Activated naive CD4-positive, alpha-beta T cell treated with anti-CD3 and anti-CD28 coated beads for 36 hours (primary cell): ENCODE measurements at regions not wholly inside any gene's neighbourhood (a gene's known extent, or its start where the extent isn't known, plus 50 kb on each side); places are given as distances from the start of the nearest gene placed in this dataset.

Experiments
- CTCF ChIA-PET: fragments of 350-600 bp; sonication (Branson Sonifier 250); formaldehyde crosslinking; loops from one replicate; lab custom pipeline; 2021; ENCODE audit warnings: antibody characterized with exemption; lab: Charles Lee
- DNase-seq: peaks from one replicate; pipeline ENCODE4 v3.0.0-alpha.2; 2020
- H3K27ac Mint-ChIP-seq: one replicate; pipeline ENCODE4 v1.8.0; 2021; ENCODE audit warnings: mild to moderate bottlenecking, mixed read lengths
- H3K27me3 Mint-ChIP-seq: one replicate; pipeline ENCODE4 v1.8.0; 2021; ENCODE audit warnings: low read depth, mixed read lengths
- H3K36me3 Mint-ChIP-seq: one replicate; pipeline ENCODE4 v1.8.0; 2021; ENCODE audit warnings: low read depth, mixed read lengths
- H3K4me1 Mint-ChIP-seq: one replicate; pipeline ENCODE4 v1.8.0; 2021; ENCODE audit warnings: low read depth, mixed read lengths
- H3K4me3 Mint-ChIP-seq: one replicate; pipeline ENCODE4 v1.8.0; 2021; ENCODE audit warnings: mild to moderate bottlenecking, moderate library complexity, mixed read lengths
- H3K9me3 Mint-ChIP-seq: one replicate; pipeline ENCODE4 v1.8.0; 2021; ENCODE audit warnings: mixed read lengths
- intact Hi-C: fragments of 100-400 bp; cut with micrococcal nuclease; formaldehyde crosslinking; loops from one replicate; pipeline ENCODE4 v1.15.1; 2023

DNA sequence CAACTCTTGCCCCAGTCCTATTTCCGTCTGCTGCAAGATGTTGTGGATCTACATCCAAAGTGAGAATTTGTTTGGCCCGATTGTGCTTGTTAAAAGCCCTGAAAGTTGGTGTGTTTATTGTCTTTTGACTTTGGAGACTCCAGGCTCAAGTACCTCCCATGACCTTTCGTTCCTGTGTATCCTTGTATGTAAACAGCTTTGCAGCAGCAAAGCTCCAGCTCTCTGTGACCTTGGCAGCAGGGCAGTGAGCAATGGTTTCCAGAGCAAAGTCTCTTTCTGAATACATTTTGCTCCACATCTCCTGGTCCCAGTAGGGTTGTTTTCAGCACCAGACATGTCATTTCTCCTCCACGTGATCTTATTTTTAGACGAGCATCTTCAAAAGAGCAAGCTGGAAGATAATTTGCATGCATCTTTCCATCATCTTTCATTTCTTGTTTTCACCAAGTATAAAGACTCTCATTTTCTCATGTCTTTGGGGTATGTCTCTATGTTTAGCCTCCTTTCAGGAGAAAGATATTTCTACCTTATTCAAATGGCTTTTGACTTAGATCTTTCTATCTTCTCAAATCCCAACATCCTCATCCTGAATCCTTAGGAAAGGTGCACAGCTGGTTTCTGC is 68.1 kb upstream of the ERCC6L2 start:
- H3K27me3 Mint-ChIP-seq = peaks cover 1% of the 10 kb centered on the region
- H3K36me3 Mint-ChIP-seq = no peaks in the 10 kb centered on the region
- H3K4me3 Mint-ChIP-seq = no peak overlapping the region
- no peak overlapping the region for H3K27ac Mint-ChIP-seq
- no peaks in the 10 kb centered on the region for H3K9me3 Mint-ChIP-seq
- H3K4me1 Mint-ChIP-seq = peaks cover 25% of the 10 kb centered on the region
- no peak for DNase-seq
- CTCF ChIA-PET = interaction anchor here (0.6 to 0.9 kb wide), 2 partner anchors 23 to 239 kb away, joined by 3 read pairs; no protein-coding TSS in a partner anchor
- intact Hi-C loops = no loop called here

DNA sequence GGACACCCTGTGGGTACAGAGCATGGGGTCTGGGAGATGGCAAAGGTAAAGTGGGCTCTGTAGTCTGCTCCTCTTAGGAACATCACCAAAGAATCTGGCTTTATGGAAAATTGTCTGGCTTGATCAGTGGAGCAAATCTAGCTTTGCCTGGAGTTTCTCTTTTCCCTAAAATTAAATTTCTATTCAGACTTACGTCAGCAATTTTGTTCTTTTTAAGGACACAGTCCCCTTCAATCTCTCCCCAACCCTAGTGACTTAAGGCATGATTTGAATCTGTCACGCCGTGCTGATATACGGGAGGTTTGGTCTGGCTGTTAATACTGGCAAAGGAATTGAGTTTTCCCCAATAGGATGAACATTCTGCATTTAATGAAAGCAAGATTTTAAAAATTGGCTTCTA is 72.3 kb upstream of the ERCC6L2 start:
- Mint-ChIP-seq H3K9me3 (no peaks in the 10 kb centered on the region), H3K27ac (no peak overlapping the region), H3K4me1 (peaks cover 8% of the 10 kb centered on the region), H3K4me3 (no peak overlapping the region), H3K27me3 (peaks cover 13% of the 10 kb centered on the region), H3K36me3 (no peaks in the 10 kb centered on the region)
- no peak for DNase-seq
- intact Hi-C loops = no loop called here
- CTCF ChIA-PET = no interaction called here

DNA sequence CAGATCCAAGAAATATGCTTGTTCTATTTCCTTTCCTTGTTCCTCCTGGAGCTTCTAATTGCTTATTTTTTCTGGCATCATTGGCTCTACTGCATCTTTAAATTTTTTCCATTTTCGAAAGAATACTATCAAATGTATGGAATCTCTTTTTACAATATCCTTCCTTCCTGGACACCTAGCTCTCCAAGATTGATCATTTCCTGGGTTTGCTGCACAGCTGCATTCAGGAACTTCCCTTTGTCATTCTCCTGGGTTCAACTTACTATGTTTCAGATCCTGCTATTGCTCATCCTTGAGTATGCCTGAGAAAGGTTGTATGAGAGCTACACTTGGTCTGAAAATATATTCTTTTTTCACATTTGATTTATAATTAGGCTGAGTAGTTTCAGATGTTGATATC is 73.7 kb upstream of the ERCC6L2 start:
- Mint-ChIP-seq H3K4me1 (no peaks in the 10 kb centered on the region), H3K9me3 (no peaks in the 10 kb centered on the region), H3K27me3 (peaks cover 13% of the 10 kb centered on the region), H3K27ac (no peak overlapping the region), H3K36me3 (no peaks in the 10 kb centered on the region), H3K4me3 (no peak overlapping the region)
- intact Hi-C loops = no loop called here
- CTCF ChIA-PET = no interaction called here
- DNase-seq = no peak

DNA sequence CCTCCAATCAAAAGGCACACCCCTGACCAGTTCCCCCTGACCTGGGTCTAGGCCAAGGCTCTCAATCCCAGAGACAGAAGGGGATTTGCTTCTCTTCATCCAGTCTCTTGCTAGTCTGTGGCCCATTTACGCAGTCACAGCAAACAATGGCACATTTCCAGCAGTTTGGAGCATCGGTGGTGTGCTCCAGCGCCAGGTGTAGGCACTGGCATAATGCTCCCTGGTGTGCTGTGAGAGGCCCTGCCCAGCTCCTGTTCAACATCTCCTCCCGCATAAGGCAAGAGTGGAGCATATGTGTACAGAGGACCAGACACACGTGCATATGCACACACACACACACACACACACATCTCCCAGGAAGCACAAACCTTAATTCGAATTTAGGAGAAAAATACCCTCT is 79.5 kb upstream of the ERCC6L2 start:
- DNase-seq = no peak
- Mint-ChIP-seq H3K36me3 (no peaks in the 10 kb centered on the region), H3K27me3 (peaks cover 9% of the 10 kb centered on the region), H3K4me1 (no peaks in the 10 kb centered on the region), H3K9me3 (no peaks in the 10 kb centered on the region), H3K27ac (no peak overlapping the region), H3K4me3 (no peak overlapping the region)
- CTCF ChIA-PET = no interaction called here
- intact Hi-C loops = no loop called here

DNA sequence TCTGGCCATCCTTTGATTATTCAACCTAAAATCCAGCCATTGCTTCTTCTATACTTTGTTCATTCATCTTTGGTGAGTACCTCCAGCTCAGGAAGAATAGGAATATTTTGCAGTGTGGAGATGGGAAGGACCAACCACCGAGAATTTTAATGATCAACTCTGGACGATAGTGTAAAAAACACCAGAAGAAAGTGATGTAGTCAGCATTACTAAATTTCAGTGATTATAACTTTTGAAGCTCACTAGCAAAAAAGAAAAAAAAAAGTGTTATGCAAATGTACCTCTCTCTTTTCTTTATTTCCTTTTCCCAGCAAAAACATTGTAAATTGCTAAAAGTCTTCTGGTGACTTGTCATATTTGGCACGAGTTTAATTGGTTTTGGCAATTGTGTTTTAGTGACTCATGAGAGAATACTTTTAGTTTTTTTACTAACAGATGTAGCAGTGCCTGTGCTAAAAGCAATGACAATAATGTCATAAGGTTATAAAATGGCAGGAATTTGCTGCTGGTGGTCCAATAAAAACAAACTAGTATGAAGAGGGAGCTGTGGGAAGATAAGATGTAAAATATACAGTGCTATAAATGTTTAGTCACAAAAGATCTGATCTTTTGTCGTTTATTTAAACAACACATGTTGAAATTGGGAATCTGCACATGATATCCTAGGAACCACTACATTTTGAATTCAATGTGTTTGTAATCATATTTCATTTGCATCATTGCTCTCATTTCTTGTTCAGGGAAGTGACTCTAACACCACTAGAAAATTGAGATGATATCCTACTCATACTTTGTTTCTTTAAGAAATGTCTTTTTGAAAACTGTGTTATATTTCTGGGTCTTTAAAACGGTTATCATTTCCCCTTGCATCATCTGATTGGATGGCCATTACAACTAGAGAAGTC is 81.3 kb upstream of the ERCC6L2 start:
- H3K27ac Mint-ChIP-seq = no peak overlapping the region
- no peaks in the 10 kb centered on the region for H3K9me3 Mint-ChIP-seq
- peaks cover 7% of the 10 kb centered on the region for H3K27me3 Mint-ChIP-seq
- H3K4me3 Mint-ChIP-seq = no peak overlapping the region
- CTCF ChIA-PET = no interaction called here
- no peaks in the 10 kb centered on the region for H3K4me1 Mint-ChIP-seq
- intact Hi-C loops = no loop called here
- H3K36me3 Mint-ChIP-seq = no peaks in the 10 kb centered on the region
- no peak for DNase-seq

DNA sequence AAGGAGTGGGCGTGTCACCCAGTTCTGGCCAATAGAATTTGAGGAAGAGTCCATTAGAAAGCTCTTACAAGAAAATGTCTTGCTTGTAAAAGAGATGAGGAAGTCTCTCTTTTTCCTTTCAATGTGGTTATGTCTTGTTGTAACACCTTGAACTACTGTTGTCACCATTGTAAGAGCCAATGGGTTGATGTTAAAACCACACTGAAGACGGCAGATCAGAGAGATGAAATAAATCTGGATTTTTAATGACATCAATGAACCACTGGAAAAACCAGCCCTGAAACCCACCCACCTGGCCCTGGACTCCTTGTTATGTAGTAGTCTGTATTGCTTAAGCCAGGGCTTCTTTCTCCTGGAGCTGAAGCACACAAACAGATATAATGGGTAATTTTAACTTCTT is 83.8 kb upstream of the ERCC6L2 start:
- DNase-seq = no peak
- Mint-ChIP-seq H3K9me3 (no peaks in the 10 kb centered on the region), H3K27me3 (peaks cover 7% of the 10 kb centered on the region), H3K27ac (no peak overlapping the region), H3K4me1 (no peaks in the 10 kb centered on the region), H3K4me3 (no peak overlapping the region), H3K36me3 (no peaks in the 10 kb centered on the region)
- CTCF ChIA-PET = interaction anchor here (0.6 kb wide), 1 partner anchor 37 kb away, joined by 6 read pairs; no protein-coding TSS in a partner anchor
- intact Hi-C loops = no loop called here

DNA sequence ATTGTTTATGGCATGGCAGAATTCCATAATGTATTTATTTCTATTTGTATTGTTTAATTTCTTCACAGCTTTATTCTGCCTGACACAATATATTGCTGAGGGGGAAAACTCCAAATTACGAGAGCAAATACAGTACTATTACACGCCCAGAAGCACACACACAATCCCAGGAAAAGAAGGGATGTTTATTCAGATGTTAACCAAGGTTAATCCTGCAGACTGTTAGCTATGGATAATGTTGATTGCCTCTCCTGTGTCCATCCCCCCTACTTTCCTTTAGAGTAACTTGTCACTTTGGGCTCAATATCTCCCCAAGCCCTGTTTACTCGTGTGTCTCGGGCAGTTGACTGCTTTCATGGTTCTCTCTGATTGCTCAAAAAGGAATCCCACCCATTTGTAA is 84.2 kb upstream of the ERCC6L2 start:
- Mint-ChIP-seq H3K4me3 (no peak overlapping the region), H3K27me3 (peaks cover 7% of the 10 kb centered on the region), H3K27ac (no peak overlapping the region), H3K4me1 (no peaks in the 10 kb centered on the region), H3K9me3 (no peaks in the 10 kb centered on the region), H3K36me3 (no peaks in the 10 kb centered on the region)
- intact Hi-C loops = no loop called here
- CTCF ChIA-PET = no interaction called here
- no peak for DNase-seq

DNA sequence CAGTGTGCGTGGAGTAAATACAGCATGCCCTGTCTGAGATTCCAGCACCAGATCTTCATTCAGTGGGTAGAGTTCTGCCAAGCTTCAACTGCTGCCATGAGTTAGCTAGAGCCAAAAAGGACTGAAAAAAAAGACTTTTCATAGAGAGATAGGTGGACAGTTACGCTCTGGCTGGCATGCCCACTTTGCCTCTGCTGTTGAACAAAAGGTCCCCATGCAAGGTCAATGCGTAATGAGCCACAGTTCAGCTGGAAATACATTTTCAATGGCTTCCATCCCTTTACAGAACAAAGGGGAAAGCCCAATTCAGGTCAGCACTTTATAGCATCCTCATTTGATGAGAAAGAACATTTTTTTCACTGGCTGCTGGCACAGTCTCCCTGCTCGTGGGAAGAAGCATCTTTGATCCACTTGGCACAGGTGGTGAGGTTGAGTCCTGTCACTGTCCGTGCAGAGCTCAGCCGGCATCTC is 86.9 kb upstream of the ERCC6L2 start:
- intact Hi-C loops = no loop called here
- no peak for DNase-seq
- CTCF ChIA-PET = interaction anchor here (0.6 to 0.7 kb wide), 2 partner anchors 237 to 1037 kb away, joined by 4 to 5 read pairs; no protein-coding TSS in a partner anchor
- Mint-ChIP-seq H3K27me3 (peaks cover 3% of the 10 kb centered on the region), H3K9me3 (no peaks in the 10 kb centered on the region), H3K4me3 (no peak overlapping the region), H3K4me1 (no peaks in the 10 kb centered on the region), H3K36me3 (no peaks in the 10 kb centered on the region), H3K27ac (no peak overlapping the region)

DNA sequence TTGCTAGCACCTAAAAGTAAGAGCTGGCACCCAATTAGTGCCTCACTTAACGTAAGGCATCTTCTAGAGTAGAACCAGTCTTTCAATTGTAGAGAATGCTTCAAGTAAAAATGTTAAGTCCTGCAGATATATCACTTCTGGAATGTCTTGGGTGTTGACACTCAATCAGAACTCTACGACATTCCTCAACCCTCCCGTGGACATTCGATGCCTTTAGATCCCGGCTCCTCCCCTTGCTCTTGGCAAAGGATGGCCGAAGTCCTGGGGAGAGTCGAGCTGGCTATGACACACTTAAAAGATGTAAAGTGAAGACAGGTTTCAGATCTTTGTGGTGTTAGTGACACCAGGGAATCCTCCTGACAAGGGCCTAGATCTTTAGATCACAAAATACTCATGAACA is 87.5 kb upstream of the ERCC6L2 start:
- peaks cover 3% of the 10 kb centered on the region for H3K27me3 Mint-ChIP-seq
- H3K27ac Mint-ChIP-seq = no peak overlapping the region
- H3K9me3 Mint-ChIP-seq = no peaks in the 10 kb centered on the region
- no peak for DNase-seq
- no peaks in the 10 kb centered on the region for H3K36me3 Mint-ChIP-seq
- CTCF ChIA-PET = interaction anchor here (0.6 to 0.7 kb wide), 2 partner anchors 237 to 1037 kb away, joined by 4 to 5 read pairs; no protein-coding TSS in a partner anchor
- H3K4me3 Mint-ChIP-seq = no peak overlapping the region
- no peaks in the 10 kb centered on the region for H3K4me1 Mint-ChIP-seq
- intact Hi-C loops = no loop called here

DNA sequence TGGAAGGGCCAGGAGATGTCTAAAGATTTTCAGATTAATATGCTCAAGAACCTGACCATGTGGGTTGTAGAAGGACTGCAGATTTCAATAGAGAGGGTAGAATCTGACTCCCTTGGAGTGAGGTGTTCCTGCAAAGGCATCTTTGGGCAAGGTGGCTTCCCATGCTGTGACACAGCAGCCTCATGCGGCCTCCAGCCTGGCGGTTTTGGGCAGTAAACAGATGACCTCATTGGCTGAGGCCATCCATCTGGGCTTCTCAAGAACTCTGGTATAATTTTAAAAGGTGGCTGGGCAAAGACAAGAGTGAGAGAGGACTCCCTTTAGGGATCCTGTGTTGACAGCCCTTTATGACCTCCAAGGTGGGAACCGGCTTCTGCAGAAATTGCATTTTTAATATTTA is 90.3 kb upstream of the ERCC6L2 start:
- H3K27me3 Mint-ChIP-seq = no peaks in the 10 kb centered on the region
- intact Hi-C loops = no loop called here
- H3K4me1 Mint-ChIP-seq = no peaks in the 10 kb centered on the region
- H3K9me3 Mint-ChIP-seq = no peaks in the 10 kb centered on the region
- CTCF ChIA-PET = no interaction called here
- no peak for DNase-seq
- no peak overlapping the region for H3K4me3 Mint-ChIP-seq
- H3K27ac Mint-ChIP-seq = no peak overlapping the region
- no peaks in the 10 kb centered on the region for H3K36me3 Mint-ChIP-seq

DNA sequence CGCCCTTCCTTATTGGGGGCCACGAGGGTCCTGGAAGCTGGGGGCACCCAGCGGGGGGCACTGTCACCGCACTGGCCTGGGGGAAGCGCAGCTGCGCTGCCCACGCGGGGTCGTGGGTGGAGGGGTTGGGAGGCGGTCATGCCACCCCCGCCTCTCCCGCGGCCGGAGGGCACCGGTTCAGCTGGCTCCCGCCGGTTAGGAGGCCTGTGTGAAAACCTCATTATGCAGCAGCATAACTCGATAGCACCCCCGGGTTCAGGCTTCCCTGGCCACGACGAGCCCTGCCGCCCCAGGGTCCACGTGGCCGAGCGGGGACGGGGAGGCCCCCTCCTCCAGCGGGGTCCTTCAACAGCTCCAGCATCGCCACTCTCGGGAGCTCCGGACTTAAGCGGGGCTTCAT is 91.2 kb upstream of the ERCC6L2 start:
- CTCF ChIA-PET = no interaction called here

DNA sequence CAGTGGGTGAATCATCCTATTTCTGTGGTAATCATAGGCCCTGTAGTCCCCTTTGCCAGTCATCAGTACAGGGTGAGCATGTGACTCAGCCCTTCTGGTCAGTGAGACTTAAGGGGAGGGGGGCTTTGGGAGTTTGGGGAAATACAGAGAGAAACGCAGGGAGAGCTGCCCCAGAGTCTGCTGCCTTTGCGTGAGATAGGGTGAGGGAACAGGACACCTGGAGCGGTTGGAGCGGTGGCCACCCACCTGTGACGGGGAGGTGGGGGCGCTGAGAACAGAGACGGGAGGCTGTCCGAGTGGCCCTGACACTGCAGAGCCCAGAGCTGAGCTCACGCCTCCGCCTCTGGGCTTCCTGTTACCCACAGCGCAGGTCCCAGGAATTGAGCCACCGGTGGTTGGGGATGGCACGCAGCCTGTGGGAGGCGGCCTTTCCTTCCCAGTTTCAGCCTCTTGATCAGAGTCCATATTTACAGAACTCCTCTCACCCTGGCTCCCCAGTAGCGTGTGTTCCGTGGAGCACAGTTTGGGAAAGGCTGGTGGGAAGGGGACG is 92.0 kb upstream of the ERCC6L2 start:
- Mint-ChIP-seq H3K36me3 (no peaks in the 10 kb centered on the region), H3K4me1 (no peaks in the 10 kb centered on the region), H3K9me3 (no peaks in the 10 kb centered on the region), H3K27ac (no peak overlapping the region), H3K4me3 (no peak overlapping the region), H3K27me3 (no peaks in the 10 kb centered on the region)
- intact Hi-C loops = no loop called here
- CTCF ChIA-PET = no interaction called here
- no peak for DNase-seq

More for the DNA sequence above, 91.2 kb upstream of the ERCC6L2 start:
- no peaks in the 10 kb centered on the region for H3K9me3 Mint-ChIP-seq
- H3K4me1 Mint-ChIP-seq = no peaks in the 10 kb centered on the region
- no peak overlapping the region for H3K4me3 Mint-ChIP-seq
- intact Hi-C loops = no loop called here
- H3K27me3 Mint-ChIP-seq = no peaks in the 10 kb centered on the region
- no peak overlapping the region for H3K27ac Mint-ChIP-seq
- H3K36me3 Mint-ChIP-seq = no peaks in the 10 kb centered on the region
- DNase-seq = no peak
